ENCODE measurements at regions not wholly inside any gene's neighbourhood (a gene's known extent, or its start where the extent isn't known, plus 50 kb on each side); places are given as distances from the start of the nearest gene placed in this dataset.

GRCh38 chr9:1712861-1713450, 302.2 kb upstream of the SMARCA2 start:
- no peak for DNase-seq (ENCODE audit: low read depth, low spot score)
- POLR2A ChIA-PET = no interaction called here
- CTCF ChIA-PET = no interaction called here
- no peak overlapping the region for H3K4me3 ChIP-seq (ENCODE audit: low read depth, low read length)
- no peak for TF ChIP-seq CTCF (IDR thresholded peaks at IDR 0.05; ENCODE audit: insufficient read depth, low read length, missing control alignments)

GRCh38 chr9:1713841-1714240, 301.3 kb upstream of the SMARCA2 start:
- CTCF ChIA-PET = no interaction called here
- POLR2A ChIA-PET = no interaction called here
- H3K4me3 ChIP-seq (ENCODE audit: low read depth, low read length) = no peak overlapping the region
- TF ChIP-seq CTCF (IDR thresholded peaks at IDR 0.05; ENCODE audit: insufficient read depth, low read length, missing control alignments) = no peak
- DNase-seq (ENCODE audit: low read depth, low spot score) = no peak

GRCh38 chr9:1717882-1718281, 297.3 kb upstream of the SMARCA2 start:
- no peak for DNase-seq (ENCODE audit: low read depth, low spot score)
- POLR2A ChIA-PET = no interaction called here
- CTCF ChIA-PET = no interaction called here
- no peak for TF ChIP-seq CTCF (IDR thresholded peaks at IDR 0.05; ENCODE audit: insufficient read depth, low read length, missing control alignments)
- no peak overlapping the region for H3K4me3 ChIP-seq (ENCODE audit: low read depth, low read length)

- H3K4me3 ChIP-seq (ENCODE audit: low read depth, low read length) = no peak overlapping the region
- no peak for DNase-seq (ENCODE audit: low read depth, low spot score)
- POLR2A ChIA-PET = no interaction called here
- CTCF ChIA-PET = no interaction called here
- TF ChIP-seq CTCF (IDR thresholded peaks at IDR 0.05; ENCODE audit: insufficient read depth, low read length, missing control alignments) = no peak
Observed at GRCh38 chr9:1718836-1719235, 296.3 kb upstream of the SMARCA2 start.

- ChIA-PET POLR2A (no interaction called here), CTCF (no interaction called here)
- DNase-seq (ENCODE audit: low read depth, low spot score) = no peak
- TF ChIP-seq CTCF (IDR thresholded peaks at IDR 0.05; ENCODE audit: insufficient read depth, low read length, missing control alignments) = no peak
- no peak overlapping the region for H3K4me3 ChIP-seq (ENCODE audit: low read depth, low read length)
Observed at GRCh38 chr9:1721196-1721595, 294.0 kb upstream of the SMARCA2 start.

- DNase-seq (ENCODE audit: low read depth, low spot score) = no peak
- TF ChIP-seq CTCF (IDR thresholded peaks at IDR 0.05; ENCODE audit: insufficient read depth, low read length, missing control alignments) = no peak
Observed at GRCh38 chr9:1722404-1722803, 292.7 kb upstream of the SMARCA2 start.

More at GRCh38 chr9:1722404-1722803, 292.7 kb upstream of the SMARCA2 start:
- POLR2A ChIA-PET = no interaction called here
- H3K4me3 ChIP-seq (ENCODE audit: low read depth, low read length) = no peak overlapping the region
- CTCF ChIA-PET = no interaction called here

Measured in AG04449 (cell line).